HUES6 (cell line): ENCODE measurements at regions not wholly inside any gene's neighbourhood (a gene's known extent, or its start where the extent isn't known, plus 50 kb on each side); places are given as distances from the start of the nearest gene placed in this dataset.

Experiments
- H3K27ac ChIP-seq: 2 replicates; pipeline ENCODE4 v1.7.0; 2013; ENCODE audit warnings: low read depth, mild to moderate bottlenecking, low read length, inconsistent platforms
- H3K27me3 ChIP-seq: 2 replicates; pipeline ENCODE4 v1.6.1; 2013; ENCODE audit warnings: low read length; ENCODE audit not compliant: control insufficient read depth, insufficient read depth
- H3K36me3 ChIP-seq: 2 replicates; pipeline ENCODE4 v1.6.1; 2013; ENCODE audit warnings: low read length; ENCODE audit not compliant: control insufficient read depth, insufficient read depth
- H3K4me1 ChIP-seq: 2 replicates; pipeline ENCODE4 v1.6.1; 2013; ENCODE audit warnings: low read length; ENCODE audit not compliant: control insufficient read depth, insufficient read depth
- H3K4me3 ChIP-seq: 2 replicates; pipeline ENCODE4 v1.5.1; 2013; ENCODE audit warnings: low read depth, low read length
- H3K9ac ChIP-seq: one replicate; pipeline ENCODE4 v1.6.1; 2013; ENCODE audit warnings: mild to moderate bottlenecking, low read length
- H3K9me3 ChIP-seq: 2 replicates; pipeline ENCODE4 v1.6.1; 2013; ENCODE audit warnings: low read depth, low read length; ENCODE audit not compliant: control insufficient read depth, insufficient read depth

- Histone ChIP-seq H3K9ac (no peak overlapping the region), H3K4me3 (no peak overlapping the region), H3K9me3 (no peaks in the 10 kb centered on the region), H3K27me3 (no peaks in the 10 kb centered on the region), H3K27ac (no peak overlapping the region), H3K4me1 (no peaks in the 10 kb centered on the region; the same call in 1 of the 2 replicates), H3K36me3 (no peaks in the 10 kb centered on the region)
These were observed 400.8 kb upstream of the PROK2 start for GRCh38 chr3:72185549-72186399.

DNA sequence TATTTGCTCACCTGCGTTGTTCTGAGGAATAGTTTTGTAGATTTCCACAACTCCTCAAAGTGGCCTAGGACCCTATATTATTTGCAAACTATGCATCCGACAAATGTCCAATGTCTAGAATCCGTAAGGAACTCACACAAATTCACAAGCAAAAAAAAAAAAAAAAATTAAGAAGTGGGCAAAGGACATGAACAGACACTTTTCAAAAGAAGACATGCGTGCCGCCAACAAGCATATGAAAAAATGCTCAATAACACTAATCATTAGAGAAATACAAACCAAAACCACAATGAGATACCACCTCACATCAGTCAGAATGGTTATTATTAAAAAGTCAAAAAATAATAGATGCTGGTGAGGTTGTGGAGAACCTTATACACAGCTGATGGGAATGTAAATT lies 398.5 kb upstream of the PROK2 start:
- 0 out of 2 replicates have a peak, but pooled peaks cover 4% of the 10 kb centered on the region for H3K9me3 ChIP-seq
- H3K4me3 ChIP-seq: no peak overlapping the region
- H3K36me3 ChIP-seq: no peaks in the 10 kb centered on the region
- no peak overlapping the region for H3K27ac ChIP-seq
- H3K9ac ChIP-seq: no peak overlapping the region
- H3K4me1 ChIP-seq: peaks cover 4% of the 10 kb centered on the region
- H3K27me3 ChIP-seq: no peaks in the 10 kb centered on the region

GRCh38 chr3:72182206-72182605 lies 397.3 kb upstream of the PROK2 start:
- Histone ChIP-seq H3K4me3 (no peak overlapping the region), H3K9ac (no peak overlapping the region), H3K36me3 (no peaks in the 10 kb centered on the region), H3K4me1 (peaks cover 7% of the 10 kb centered on the region), H3K27me3 (no peaks in the 10 kb centered on the region), H3K9me3 (0 out of 2 replicates have a peak, but pooled peaks cover 4% of the 10 kb centered on the region), H3K27ac (no peak overlapping the region)

DNA sequence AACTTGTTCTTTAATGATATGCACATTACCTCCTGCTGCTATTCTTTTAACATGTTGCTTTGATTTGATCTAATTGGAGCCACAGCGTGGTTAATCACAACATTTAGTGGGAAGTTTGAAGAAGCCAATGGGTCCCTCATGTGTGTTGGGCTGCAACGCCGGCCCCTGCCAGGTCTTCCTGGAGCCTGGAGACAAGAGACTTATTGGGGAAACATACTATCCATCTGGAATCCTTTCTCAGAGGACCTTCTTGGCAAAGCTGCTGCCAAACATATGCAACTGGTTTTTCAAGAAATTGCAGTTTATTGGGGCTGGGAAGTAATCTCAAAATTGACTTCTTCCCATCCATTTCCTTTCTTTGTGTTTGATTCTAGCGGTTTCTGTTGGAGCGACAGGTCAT lies 396.3 kb upstream of the PROK2 start:
- 0 out of 2 replicates have a peak, but pooled peaks cover 4% of the 10 kb centered on the region for H3K9me3 ChIP-seq
- H3K36me3 ChIP-seq: no peaks in the 10 kb centered on the region
- H3K4me1 ChIP-seq: peaks cover 16% of the 10 kb centered on the region
- H3K27ac ChIP-seq: no peak overlapping the region
- no peaks in the 10 kb centered on the region for H3K27me3 ChIP-seq
- H3K9ac ChIP-seq: no peak overlapping the region
- no peak overlapping the region for H3K4me3 ChIP-seq

GRCh38 chr3:72180405-72180804 lies 395.5 kb upstream of the PROK2 start:
- H3K27me3 ChIP-seq: no peaks in the 10 kb centered on the region
- no peak overlapping the region for H3K4me3 ChIP-seq
- H3K9me3 ChIP-seq: 0 out of 2 replicates have a peak, but pooled peaks cover 4% of the 10 kb centered on the region
- no peaks in the 10 kb centered on the region for H3K36me3 ChIP-seq
- no peak overlapping the region for H3K9ac ChIP-seq
- H3K4me1 ChIP-seq: peaks cover 16% of the 10 kb centered on the region
- H3K27ac ChIP-seq: no peak overlapping the region

- Histone ChIP-seq H3K27me3 (no peaks in the 10 kb centered on the region), H3K9me3 (0 out of 2 replicates have a peak, but pooled peaks cover 4% of the 10 kb centered on the region), H3K36me3 (no peaks in the 10 kb centered on the region), H3K27ac (no peak overlapping the region), H3K9ac (no peak overlapping the region), H3K4me1 (peaks cover 16% of the 10 kb centered on the region), H3K4me3 (no peak overlapping the region)
These were observed 394.1 kb upstream of the PROK2 start for GRCh38 chr3:72179107-72179464.

DNA sequence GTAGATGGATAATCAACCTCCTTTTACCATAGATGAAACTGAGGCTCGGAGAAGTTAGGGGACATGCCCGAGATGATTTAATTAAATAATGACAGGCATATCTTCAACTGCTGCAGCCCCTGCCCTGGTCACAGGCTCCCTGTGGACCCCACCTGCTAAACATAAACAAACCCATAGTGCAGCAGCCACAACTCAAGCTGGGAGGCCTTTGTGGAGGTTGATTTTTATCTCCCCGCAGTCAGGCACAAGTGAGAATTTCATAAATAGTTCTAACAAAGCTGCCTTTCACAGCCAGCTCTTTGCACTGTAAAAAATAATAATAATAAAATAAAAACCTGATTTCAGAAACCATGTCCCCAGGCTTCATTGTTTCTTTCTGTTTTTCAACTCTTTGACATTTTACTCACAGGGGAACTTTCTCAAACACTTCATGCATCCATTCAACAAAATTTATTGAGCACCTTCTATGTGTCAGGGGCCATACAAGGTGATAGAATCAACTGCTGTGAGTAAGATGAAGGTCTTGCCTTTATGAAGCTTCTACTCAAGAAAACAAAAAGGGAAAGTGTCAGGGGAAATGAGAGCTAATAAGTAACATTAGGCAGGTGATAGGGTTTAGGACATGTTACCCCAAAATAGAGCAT lies 393.6 kb upstream of the PROK2 start:
- no peak overlapping the region for H3K9ac ChIP-seq
- H3K4me1 ChIP-seq: peaks cover 16% of the 10 kb centered on the region
- H3K27ac ChIP-seq: no peak overlapping the region
- H3K4me3 ChIP-seq: no peak overlapping the region
- no peaks in the 10 kb centered on the region for H3K27me3 ChIP-seq
- H3K36me3 ChIP-seq: no peaks in the 10 kb centered on the region
- H3K9me3 ChIP-seq: 0 out of 2 replicates have a peak, but pooled peaks cover 4% of the 10 kb centered on the region

- no peaks in the 10 kb centered on the region for H3K27me3 ChIP-seq
- no peak overlapping the region for H3K4me3 ChIP-seq
- no peaks in the 10 kb centered on the region for H3K36me3 ChIP-seq
- no peak overlapping the region for H3K9ac ChIP-seq
- H3K4me1 ChIP-seq: peaks cover 16% of the 10 kb centered on the region
- no peak overlapping the region for H3K27ac ChIP-seq
- H3K9me3 ChIP-seq: 0 out of 2 replicates have a peak, but pooled peaks cover 4% of the 10 kb centered on the region
These were observed 392.4 kb upstream of the PROK2 start for GRCh38 chr3:72177075-72178050.

DNA sequence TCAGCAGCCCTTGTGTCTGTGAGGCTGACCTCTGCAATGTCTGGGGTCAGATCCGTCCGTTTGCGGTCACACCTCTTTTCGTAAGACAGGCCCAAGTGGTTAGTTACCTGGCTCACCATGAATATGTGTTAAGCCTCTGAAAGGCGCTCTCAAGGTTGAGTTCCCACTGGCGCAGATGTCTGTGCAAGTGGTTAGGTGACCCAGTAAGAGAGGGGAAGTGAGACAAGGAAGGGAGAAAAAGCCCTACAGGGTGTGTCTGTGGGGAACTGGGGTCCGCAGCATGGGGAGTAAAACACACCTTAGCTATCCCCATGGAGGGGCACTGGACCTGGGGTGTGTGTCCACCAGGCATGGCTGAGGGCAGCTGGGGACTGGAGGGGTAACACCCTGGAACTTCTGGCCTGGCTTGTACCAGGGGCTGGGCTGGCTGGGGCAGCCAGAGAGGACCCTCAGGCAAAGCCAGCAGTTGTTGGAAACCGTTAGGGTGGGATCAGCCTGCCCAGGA lies 391.6 kb upstream of the PROK2 start:
- Histone ChIP-seq H3K4me3 (no peak overlapping the region), H3K27ac (no peak overlapping the region), H3K27me3 (no peaks in the 10 kb centered on the region), H3K9me3 (0 out of 2 replicates have a peak, but pooled peaks cover 4% of the 10 kb centered on the region), H3K9ac (no peak overlapping the region), H3K4me1 (peaks cover 16% of the 10 kb centered on the region), H3K36me3 (no peaks in the 10 kb centered on the region)

DNA sequence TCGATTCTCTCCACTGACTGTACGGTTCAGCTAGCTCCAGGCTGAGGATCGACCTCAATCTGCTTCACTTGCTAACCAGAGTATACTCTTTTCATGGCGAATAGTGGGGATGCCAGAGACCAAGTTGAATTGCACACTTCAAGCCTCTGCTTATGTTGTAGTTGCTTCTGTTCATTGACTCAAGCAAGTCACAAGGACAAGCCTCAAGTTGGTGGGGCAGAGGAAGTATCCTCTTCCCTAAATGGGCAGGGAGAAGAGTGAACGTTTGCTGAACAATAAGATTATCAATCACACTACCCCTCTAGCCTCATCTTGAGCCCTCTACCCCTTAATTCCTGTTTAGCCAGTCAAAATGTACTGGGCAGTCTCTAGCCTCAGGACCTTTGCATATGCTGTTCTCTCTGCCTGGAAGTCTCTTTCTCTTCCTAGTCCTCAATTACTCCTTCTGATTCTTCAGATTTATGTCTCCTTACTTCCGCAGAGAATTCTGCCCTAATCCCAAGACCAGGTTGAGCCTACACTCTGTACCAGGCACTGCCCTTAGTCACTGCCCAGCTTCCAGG lies 390.4 kb upstream of the PROK2 start:
- Histone ChIP-seq H3K4me1 (peaks cover 16% of the 10 kb centered on the region), H3K9ac (no peak overlapping the region), H3K9me3 (0 out of 2 replicates have a peak, but pooled peaks cover 2% of the 10 kb centered on the region), H3K27me3 (no peaks in the 10 kb centered on the region), H3K36me3 (no peaks in the 10 kb centered on the region), H3K27ac (no peak overlapping the region), H3K4me3 (no peak overlapping the region)
